ENCODE measurements at regions not wholly inside any gene's neighbourhood (a gene's known extent, or its start where the extent isn't known, plus 50 kb on each side); places are given as distances from the start of the nearest gene placed in this dataset.

DNA sequence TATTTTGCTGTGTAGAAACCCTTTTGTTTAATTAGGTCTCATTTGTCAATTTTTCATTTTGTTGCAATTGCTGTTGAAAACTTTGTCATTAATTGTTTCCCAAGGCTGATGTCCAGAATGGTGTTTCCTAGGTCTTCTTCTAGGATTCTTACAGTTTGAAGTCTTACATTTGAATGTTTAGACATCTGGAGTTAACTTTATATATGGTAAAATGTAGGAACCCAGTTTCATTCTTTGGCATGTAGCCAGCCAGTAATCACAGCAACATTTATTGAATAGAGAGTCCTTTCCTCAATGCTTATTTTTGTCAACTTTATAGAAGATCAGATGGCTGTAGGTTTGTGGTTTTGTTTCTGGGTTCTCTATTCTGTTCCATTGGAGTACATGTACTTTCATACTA is 1290.8 kb upstream of the CDH9 start:
- TF ChIP-seq CTCF (IDR thresholded peaks at IDR 0.05) (no peak), JUND (IDR thresholded peaks at IDR 0.05) (no peak), TEAD4 (IDR thresholded peaks at IDR 0.05; ENCODE audit: borderline replicate concordance, insufficient read depth) (no peak)
- TF ChIP-seq, protein P1, sequence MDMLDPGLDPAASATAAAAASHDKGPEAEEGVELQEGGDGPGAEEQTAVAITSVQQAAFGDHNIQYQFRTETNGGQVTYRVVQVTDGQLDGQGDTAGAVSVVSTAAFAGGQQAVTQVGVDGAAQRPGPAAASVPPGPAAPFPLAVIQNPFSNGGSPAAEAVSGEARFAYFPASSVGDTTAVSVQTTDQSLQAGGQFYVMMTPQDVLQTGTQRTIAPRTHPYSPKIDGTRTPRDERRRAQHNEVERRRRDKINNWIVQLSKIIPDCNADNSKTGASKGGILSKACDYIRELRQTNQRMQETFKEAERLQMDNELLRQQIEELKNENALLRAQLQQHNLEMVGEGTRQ (IDR thresholded peaks at IDR 0.05; ENCODE audit: borderline replicate concordance, low read depth, low read length) = no peak

All from SK-N-SH (cell line).